Liver (tissue), 7 donors: ENCODE measurements at regions not wholly inside any gene's neighbourhood (a gene's known extent, or its start where the extent isn't known, plus 50 kb on each side); places are given as distances from the start of the nearest gene placed in this dataset.
"Not testable (repeated sequence)": the region's sequence is repeated elsewhere in the genome, so short reads cannot be mapped to it uniquely, and the experiment has no call there.

Experiments
- DNase-seq: peaks from one replicate; pipeline ENCODE4 v3.0.0-alpha.2; 2017; ENCODE audit warnings: low spot score
- H3K27ac ChIP-seq, 2 donors: one replicate each; pipeline ENCODE4 v1.7.0; 2013; ENCODE audit warnings: inconsistent platforms in 2 of 2, low read length in 2 of 2, control low read depth in 1 of 2, low read depth in 1 of 2, mild to moderate bottlenecking in 1 of 2
- H3K27me3 ChIP-seq, 4 donors: one replicate each; pipeline versions ENCODE4 v1.6.1 to v1.7.0; 2013; ENCODE audit warnings: low read length in 3 of 4, inconsistent platforms in 1 of 4, mild to moderate bottlenecking in 1 of 4, moderate library complexity in 1 of 4; ENCODE audit not compliant: control insufficient read depth in 4 of 4, insufficient read depth in 4 of 4
- H3K36me3 ChIP-seq, 4 donors: one replicate each; pipeline versions ENCODE4 v1.6.1 to v1.7.0; 2013; ENCODE audit warnings: low read length in 3 of 4, mild to moderate bottlenecking in 3 of 4, low read depth in 1 of 4, moderate library complexity in 1 of 4; ENCODE audit not compliant: control insufficient read depth in 4 of 4, insufficient read depth in 3 of 4
- H3K4me1 ChIP-seq, 4 donors: one replicate each; pipeline versions ENCODE4 v1.6.1 to v1.7.0; 2013; ENCODE audit warnings: low read length in 3 of 4, mild to moderate bottlenecking in 3 of 4, moderate library complexity in 1 of 4; ENCODE audit not compliant: control insufficient read depth in 4 of 4, insufficient read depth in 4 of 4
- H3K4me3 ChIP-seq, 3 donors: one replicate each; pipeline versions ENCODE4 v1.6.1 to v1.7.0; 2013; ENCODE audit warnings: low read length in 3 of 3, control low read depth in 1 of 3, low read depth in 1 of 3, mild to moderate bottlenecking in 1 of 3
- H3K9ac ChIP-seq, 2 donors: one replicate each; pipeline ENCODE4 v1.7.0; 2013; ENCODE audit warnings: low read length in 2 of 2, mild to moderate bottlenecking in 2 of 2, moderate library complexity in 2 of 2, control low read depth in 1 of 2, low read depth in 1 of 2
- H3K9me3 ChIP-seq, 4 donors: one replicate each; pipeline versions ENCODE4 v1.6.1 to v1.7.0; 2013; ENCODE audit warnings: low read length in 3 of 4; ENCODE audit not compliant: control insufficient read depth in 4 of 4
- EGR1 ChIP-seq, 2 donors: IDR thresholded peaks; 2 replicates each; pipeline ENCODE4 v1.6.1; 2016 to 2018; ENCODE audit warnings: antibody characterized with exemption in 2 of 2, low read depth in 2 of 2
- FOXA1 ChIP-seq: IDR thresholded peaks from 2 replicates; pipeline ENCODE4 v1.6.1; 2016; ENCODE audit warnings: antibody characterized with exemption
- FOXA2 ChIP-seq: IDR thresholded peaks from 2 replicates; pipeline ENCODE4 v1.6.1; 2016; ENCODE audit warnings: antibody characterized with exemption
- GABPA ChIP-seq, 2 donors: IDR thresholded peaks in 1 of 2; conservative IDR thresholded peaks in 1 of 2; 2 replicates each; pipeline ENCODE4 v1.6.1; 2016; ENCODE audit warnings: antibody characterized with exemption in 2 of 2, mild to moderate bottlenecking in 1 of 2, moderate library complexity in 1 of 2
- HNF4A ChIP-seq, 2 donors: conservative IDR thresholded peaks; 2 replicates each; pipeline ENCODE4 v1.6.1; 2016; ENCODE audit warnings: antibody characterized with exemption in 2 of 2, mild to moderate bottlenecking in 2 of 2
- HNF4G ChIP-seq: IDR thresholded peaks from 2 replicates; pipeline ENCODE4 v1.6.1; 2016; ENCODE audit warnings: antibody characterized with exemption
- JUND ChIP-seq, 2 donors: IDR thresholded peaks; 2 replicates each; pipeline ENCODE4 v1.6.1; 2016; ENCODE audit warnings: antibody characterized with exemption in 2 of 2
- NR2F2 ChIP-seq: IDR thresholded peaks from 2 replicates; pipeline ENCODE4 v1.6.1; 2016; ENCODE audit warnings: antibody characterized with exemption
- RAD21 ChIP-seq, 2 donors: IDR thresholded peaks; 2 replicates each; pipeline ENCODE4 v1.6.1; 2016; ENCODE audit warnings: antibody characterized with exemption in 2 of 2, mild to moderate bottlenecking in 2 of 2
- RXRA ChIP-seq, 2 donors: IDR thresholded peaks; 2 replicates each; pipeline ENCODE4 v1.6.1; 2017 to 2018; ENCODE audit warnings: antibody characterized with exemption in 2 of 2, mild to moderate bottlenecking in 1 of 2
- SP1 ChIP-seq: IDR thresholded peaks from 2 replicates; pipeline ENCODE4 v1.6.1; 2018; ENCODE audit warnings: antibody characterized with exemption, mild to moderate bottlenecking
- TAF1 ChIP-seq: conservative IDR thresholded peaks from 2 replicates; pipeline ENCODE4 v1.6.1; 2016; ENCODE audit warnings: antibody characterized with exemption, mild to moderate bottlenecking
- YY1 ChIP-seq: IDR thresholded peaks from 2 replicates; pipeline ENCODE4 v1.6.1; 2016; ENCODE audit warnings: antibody characterized with exemption, mild to moderate bottlenecking
- WGBS: extraction: QIAGEN DNeasy Blood & Tissue Kit; methylation state at CpG from one replicate; pipeline ENCODE4 v1.1.7; 2013; 5-methylcytosine and 5-hydroxymethylcytosine counted together
- TF ChIP-seq, protein P1 (sequence below): IDR thresholded peaks from 2 replicates; pipeline ENCODE4 v1.6.1; 2016; ENCODE audit warnings: antibody characterized with exemption
- TF ChIP-seq, protein P2 (sequence below): IDR thresholded peaks from 2 replicates; pipeline ENCODE4 v1.6.1; 2016; ENCODE audit warnings: antibody characterized with exemption, mild to moderate bottlenecking
- TF ChIP-seq, protein P3 (sequence below): IDR thresholded peaks from 2 replicates; pipeline ENCODE4 v1.6.1; 2016; ENCODE audit warnings: antibody characterized with exemption
- donor health status: healthy.
- donor health status: healthy.
- donor health status: healthy.
- donor health status: healthy.

DNA sequence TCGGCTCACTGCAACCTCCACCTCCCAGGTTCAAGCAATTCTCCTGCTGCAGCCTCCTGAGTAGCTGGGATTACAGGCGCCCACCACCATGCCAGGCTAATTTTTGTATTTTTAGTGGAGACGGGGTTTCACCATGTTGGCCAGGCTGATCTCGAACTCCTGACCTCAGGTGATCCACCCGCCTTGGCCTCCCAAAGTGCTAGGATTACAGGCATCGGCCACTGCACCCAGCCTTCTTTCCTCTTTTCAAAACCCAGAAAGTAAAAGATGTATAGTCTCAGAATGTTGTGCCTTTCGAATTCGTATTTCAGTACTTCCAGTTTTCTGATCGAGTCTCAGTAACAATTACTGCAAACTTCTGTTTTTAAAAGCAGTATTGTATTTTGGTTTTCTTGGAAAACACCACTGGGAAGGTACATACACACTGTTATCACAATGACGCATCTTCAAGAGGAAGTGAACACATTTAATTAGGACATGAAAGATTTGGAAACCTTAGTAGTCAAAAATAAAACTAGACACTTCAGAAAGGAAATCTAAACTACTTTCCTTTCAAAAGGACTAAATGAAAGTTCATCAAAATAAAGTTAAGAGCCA lies 123.9 kb upstream of the TNFSF4 start:
- not testable (repeated sequence) for DNase-seq, H3K36me3 ChIP-seq, H3K4me3 ChIP-seq, H3K27me3 ChIP-seq, H3K4me1 ChIP-seq, H3K27ac ChIP-seq, H3K9me3 ChIP-seq, H3K9ac ChIP-seq
- 81% methylated on average over 10 of the region's 10 CpGs for WGBS

DNA sequence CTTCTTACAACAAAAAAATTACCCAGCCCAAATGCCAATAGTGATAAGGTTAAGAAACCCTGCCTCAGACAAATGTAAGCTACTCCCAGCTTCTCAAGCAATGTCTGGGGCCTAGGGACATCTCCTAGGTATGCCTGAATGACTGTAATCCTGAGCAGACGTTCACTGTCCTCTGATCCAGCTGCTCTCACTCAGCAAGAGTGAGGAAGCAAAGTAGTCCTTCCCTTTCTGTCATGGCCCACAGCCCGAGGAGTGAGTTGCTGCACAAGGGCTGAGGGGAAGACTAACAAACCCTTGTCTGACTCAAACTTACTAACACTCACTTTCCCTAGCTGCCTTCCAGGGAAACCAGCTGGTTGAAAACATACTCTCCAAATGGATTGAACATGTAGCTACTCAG lies 124.9 kb upstream of the TNFSF4 start:
- no peaks in the 10 kb centered on the region for H3K9me3 ChIP-seq
- H3K27me3 ChIP-seq = no peaks in the 10 kb centered on the region
- no peaks in the 10 kb centered on the region for H3K4me1 ChIP-seq
- no peak overlapping the region for H3K9ac ChIP-seq
- no peak overlapping the region for H3K27ac ChIP-seq
- no peaks in the 10 kb centered on the region for H3K36me3 ChIP-seq
- 90% methylated on average over 2 of the region's 2 CpGs for WGBS
- no peak overlapping the region for H3K4me3 ChIP-seq
- no peak for DNase-seq
- TF ChIP-seq SP1 (no peak), RAD21 (IDR thresholded peaks at IDR 0.05) (no peak), EGR1 (IDR thresholded peaks at IDR 0.05; ENCODE audit: low read depth in 2 of 2) (no peak), NR2F2 (no peak), YY1 (no peak), GABPA (IDR thresholded peaks at IDR 0.05 in 1 of 2, conservative IDR thresholded peaks at IDR 0.05 in 1 of 2) (no peak), RXRA (IDR thresholded peaks at IDR 0.05) (no peak), JUND (IDR thresholded peaks at IDR 0.05) (no peak), FOXA1 (no peak), HNF4A (conservative IDR thresholded peaks at IDR 0.05) (no peak), FOXA2 (no peak), TAF1 (no peak), HNF4G (no peak)
- TF ChIP-seq, protein P1, sequence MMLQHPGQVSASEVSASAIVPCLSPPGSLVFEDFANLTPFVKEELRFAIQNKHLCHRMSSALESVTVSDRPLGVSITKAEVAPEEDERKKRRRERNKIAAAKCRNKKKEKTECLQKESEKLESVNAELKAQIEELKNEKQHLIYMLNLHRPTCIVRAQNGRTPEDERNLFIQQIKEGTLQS = no peak
- TF ChIP-seq, protein P2, sequence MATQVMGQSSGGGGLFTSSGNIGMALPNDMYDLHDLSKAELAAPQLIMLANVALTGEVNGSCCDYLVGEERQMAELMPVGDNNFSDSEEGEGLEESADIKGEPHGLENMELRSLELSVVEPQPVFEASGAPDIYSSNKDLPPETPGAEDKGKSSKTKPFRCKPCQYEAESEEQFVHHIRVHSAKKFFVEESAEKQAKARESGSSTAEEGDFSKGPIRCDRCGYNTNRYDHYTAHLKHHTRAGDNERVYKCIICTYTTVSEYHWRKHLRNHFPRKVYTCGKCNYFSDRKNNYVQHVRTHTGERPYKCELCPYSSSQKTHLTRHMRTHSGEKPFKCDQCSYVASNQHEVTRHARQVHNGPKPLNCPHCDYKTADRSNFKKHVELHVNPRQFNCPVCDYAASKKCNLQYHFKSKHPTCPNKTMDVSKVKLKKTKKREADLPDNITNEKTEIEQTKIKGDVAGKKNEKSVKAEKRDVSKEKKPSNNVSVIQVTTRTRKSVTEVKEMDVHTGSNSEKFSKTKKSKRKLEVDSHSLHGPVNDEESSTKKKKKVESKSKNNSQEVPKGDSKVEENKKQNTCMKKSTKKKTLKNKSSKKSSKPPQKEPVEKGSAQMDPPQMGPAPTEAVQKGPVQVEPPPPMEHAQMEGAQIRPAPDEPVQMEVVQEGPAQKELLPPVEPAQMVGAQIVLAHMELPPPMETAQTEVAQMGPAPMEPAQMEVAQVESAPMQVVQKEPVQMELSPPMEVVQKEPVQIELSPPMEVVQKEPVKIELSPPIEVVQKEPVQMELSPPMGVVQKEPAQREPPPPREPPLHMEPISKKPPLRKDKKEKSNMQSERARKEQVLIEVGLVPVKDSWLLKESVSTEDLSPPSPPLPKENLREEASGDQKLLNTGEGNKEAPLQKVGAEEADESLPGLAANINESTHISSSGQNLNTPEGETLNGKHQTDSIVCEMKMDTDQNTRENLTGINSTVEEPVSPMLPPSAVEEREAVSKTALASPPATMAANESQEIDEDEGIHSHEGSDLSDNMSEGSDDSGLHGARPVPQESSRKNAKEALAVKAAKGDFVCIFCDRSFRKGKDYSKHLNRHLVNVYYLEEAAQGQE = no peak
- TF ChIP-seq, protein P3, sequence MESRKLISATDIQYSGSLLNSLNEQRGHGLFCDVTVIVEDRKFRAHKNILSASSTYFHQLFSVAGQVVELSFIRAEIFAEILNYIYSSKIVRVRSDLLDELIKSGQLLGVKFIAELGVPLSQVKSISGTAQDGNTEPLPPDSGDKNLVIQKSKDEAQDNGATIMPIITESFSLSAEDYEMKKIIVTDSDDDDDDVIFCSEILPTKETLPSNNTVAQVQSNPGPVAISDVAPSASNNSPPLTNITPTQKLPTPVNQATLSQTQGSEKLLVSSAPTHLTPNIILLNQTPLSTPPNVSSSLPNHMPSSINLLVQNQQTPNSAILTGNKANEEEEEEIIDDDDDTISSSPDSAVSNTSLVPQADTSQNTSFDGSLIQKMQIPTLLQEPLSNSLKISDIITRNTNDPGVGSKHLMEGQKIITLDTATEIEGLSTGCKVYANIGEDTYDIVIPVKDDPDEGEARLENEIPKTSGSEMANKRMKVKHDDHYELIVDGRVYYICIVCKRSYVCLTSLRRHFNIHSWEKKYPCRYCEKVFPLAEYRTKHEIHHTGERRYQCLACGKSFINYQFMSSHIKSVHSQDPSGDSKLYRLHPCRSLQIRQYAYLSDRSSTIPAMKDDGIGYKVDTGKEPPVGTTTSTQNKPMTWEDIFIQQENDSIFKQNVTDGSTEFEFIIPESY = no peak
